ENCODE measurements at regions not wholly inside any gene's neighbourhood (a gene's known extent, or its start where the extent isn't known, plus 50 kb on each side); places are given as distances from the start of the nearest gene placed in this dataset.

DNA sequence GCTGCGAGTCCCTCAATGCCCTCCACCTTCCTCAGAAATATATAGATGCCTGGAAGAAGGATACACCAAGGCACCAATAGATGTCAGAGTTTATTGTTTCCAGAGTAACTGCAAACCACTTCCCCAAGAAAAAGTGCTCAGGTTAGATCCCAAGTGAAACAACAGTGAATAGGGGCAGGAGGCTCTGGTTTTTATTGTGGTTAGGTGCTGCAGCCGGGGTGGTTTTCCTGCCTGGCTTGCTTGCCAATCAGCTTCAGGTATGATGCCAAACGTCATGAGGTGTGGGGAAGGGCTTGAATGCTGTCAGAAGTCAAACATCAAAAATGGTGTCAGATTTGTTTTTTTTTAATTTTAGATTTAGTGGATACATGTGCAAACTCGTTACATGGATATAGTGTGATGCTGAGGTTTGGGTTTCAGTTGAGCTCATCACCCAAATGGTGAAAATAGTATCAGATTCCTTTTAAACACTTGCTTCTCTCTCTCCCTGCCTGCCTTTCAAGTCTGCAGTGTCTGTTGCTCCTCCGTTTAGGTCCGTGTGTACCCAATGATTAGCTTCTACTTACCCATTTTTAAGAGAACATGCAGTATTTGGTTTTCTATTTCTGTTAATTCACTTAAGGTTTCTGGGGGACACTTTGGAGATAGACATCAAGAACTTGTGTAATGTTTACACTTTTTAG lies 1317.0 kb downstream of the MRPL39 start:
- no peak overlapping the region; the same call in 1 of the 2 replicates for H3K4me2 ChIP-seq
- no peaks in the 10 kb centered on the region for H4K20me1 ChIP-seq
- no peak overlapping the region for H3K4me3 ChIP-seq
- no peaks in the 10 kb centered on the region for H3K36me3 ChIP-seq
- H3K27me3 ChIP-seq: no peaks in the 10 kb centered on the region
- H3K4me1 ChIP-seq: peaks cover 5% of the 10 kb centered on the region
- TF ChIP-seq Cebpa-rat (IDR thresholded peaks at IDR 0.05): no peak
- H3K9me3 ChIP-seq: no peaks in the 10 kb centered on the region
- H3K9ac ChIP-seq: no peak overlapping the region
- H3K27ac ChIP-seq: no peak overlapping the region

DNA sequence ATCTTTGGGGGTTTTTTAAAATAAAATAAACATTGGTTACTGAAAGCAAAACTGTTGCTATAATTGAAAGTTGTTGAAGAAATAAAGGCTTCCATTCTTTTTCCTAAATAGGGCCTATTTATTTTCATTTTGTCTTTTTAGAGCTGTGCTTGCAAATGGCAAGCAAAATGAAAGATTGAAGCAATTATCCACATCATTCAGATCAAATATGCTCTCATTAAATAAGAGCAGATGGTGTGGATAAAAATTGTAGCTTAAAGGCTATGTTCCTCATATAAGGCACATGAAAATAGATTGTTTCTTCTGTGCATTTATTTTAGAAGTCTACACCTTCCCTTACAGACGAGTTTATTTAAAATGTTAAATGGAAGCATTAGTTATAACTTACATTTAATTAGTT lies 1317.7 kb downstream of the MRPL39 start:
- Histone ChIP-seq H3K27ac (no peak overlapping the region), H3K4me2 (no peak overlapping the region), H3K9me3 (no peaks in the 10 kb centered on the region), H3K4me3 (no peak overlapping the region), H3K4me1 (peaks cover 5% of the 10 kb centered on the region), H3K9ac (no peak overlapping the region), H3K27me3 (no peaks in the 10 kb centered on the region), H3K36me3 (no peaks in the 10 kb centered on the region), H4K20me1 (no peaks in the 10 kb centered on the region)
- no peak for TF ChIP-seq Cebpa-rat (IDR thresholded peaks at IDR 0.05)

DNA sequence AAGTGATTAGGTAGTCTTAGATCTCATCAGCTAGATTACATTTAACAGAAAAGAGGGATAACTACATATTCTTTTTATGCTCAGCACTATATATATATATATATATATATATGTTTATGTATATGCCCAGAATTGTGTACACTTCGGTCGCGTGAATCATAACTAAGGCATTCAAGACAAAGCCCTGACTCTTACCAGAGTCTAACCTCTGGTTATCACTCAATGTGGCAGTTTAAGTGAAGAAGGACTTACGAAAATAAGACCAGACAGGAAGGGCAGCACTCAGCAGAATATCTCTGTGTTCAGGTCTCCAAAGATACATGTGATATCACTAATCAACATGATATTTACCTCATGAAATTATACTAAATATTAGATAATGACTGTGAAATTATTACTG lies 1326.7 kb downstream of the MRPL39 start:
- H3K27me3 ChIP-seq: no peaks in the 10 kb centered on the region
- H3K4me3 ChIP-seq: no peak overlapping the region
- no peaks in the 10 kb centered on the region for H3K4me1 ChIP-seq
- no peaks in the 10 kb centered on the region for H3K36me3 ChIP-seq
- H3K9me3 ChIP-seq: no peaks in the 10 kb centered on the region
- no peak for TF ChIP-seq Cebpa-rat (IDR thresholded peaks at IDR 0.05)
- H3K9ac ChIP-seq: no peak overlapping the region
- no peaks in the 10 kb centered on the region for H4K20me1 ChIP-seq
- no peak overlapping the region for H3K27ac ChIP-seq
- H3K4me2 ChIP-seq: no peak overlapping the region

DNA sequence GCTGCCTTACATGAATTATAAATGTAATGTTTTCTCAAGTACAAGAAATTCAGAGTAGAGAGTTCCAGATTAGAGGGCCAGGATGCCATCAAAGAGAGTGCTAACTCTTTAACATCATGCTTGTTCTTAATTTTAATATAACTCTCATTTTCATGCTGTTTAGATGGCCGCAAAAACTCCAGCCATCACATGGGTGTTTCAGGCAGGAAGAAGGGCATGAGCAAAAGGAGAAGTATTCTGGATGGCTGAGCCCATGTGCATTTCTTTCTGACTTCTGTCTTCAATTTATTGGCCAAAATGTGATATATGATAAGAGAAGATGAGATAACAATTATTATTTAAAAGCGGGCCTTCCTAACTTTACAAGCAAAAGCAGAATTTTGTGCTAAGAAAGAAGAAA lies 1328.6 kb downstream of the MRPL39 start:
- Histone ChIP-seq H3K4me1 (no peaks in the 10 kb centered on the region), H3K9ac (no peak overlapping the region), H4K20me1 (no peaks in the 10 kb centered on the region), H3K27me3 (no peaks in the 10 kb centered on the region), H3K9me3 (no peaks in the 10 kb centered on the region), H3K4me2 (no peak overlapping the region), H3K27ac (no peak overlapping the region), H3K4me3 (no peak overlapping the region), H3K36me3 (no peaks in the 10 kb centered on the region)
- no peak for TF ChIP-seq Cebpa-rat (IDR thresholded peaks at IDR 0.05)

DNA sequence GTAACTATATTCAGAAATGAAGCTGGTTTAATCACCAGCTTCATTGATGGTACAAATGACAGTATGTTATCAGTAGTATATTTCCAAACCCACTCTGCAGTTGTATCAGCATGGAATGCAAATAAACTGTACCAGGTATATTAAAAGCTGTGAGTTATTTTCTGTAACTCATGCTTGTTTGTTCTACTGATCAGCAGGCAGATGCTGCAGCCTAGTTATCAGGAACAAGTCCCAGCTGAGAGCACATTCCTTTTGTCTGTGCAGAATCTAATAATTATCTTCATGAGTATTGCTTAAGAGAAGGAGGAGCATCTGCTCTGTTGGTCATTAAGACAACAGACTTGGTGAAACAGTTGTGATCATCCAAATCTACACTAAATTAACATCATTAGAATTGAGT lies 1331.1 kb downstream of the MRPL39 start:
- no peaks in the 10 kb centered on the region for H3K27me3 ChIP-seq
- H3K36me3 ChIP-seq: no peaks in the 10 kb centered on the region
- H3K4me3 ChIP-seq: no peak overlapping the region
- H3K27ac ChIP-seq: no peak overlapping the region
- H3K4me1 ChIP-seq: no peaks in the 10 kb centered on the region
- no peak overlapping the region for H3K9ac ChIP-seq
- no peak overlapping the region for H3K4me2 ChIP-seq
- no peaks in the 10 kb centered on the region for H4K20me1 ChIP-seq
- TF ChIP-seq Cebpa-rat (IDR thresholded peaks at IDR 0.05): no peak
- no peaks in the 10 kb centered on the region for H3K9me3 ChIP-seq

DNA sequence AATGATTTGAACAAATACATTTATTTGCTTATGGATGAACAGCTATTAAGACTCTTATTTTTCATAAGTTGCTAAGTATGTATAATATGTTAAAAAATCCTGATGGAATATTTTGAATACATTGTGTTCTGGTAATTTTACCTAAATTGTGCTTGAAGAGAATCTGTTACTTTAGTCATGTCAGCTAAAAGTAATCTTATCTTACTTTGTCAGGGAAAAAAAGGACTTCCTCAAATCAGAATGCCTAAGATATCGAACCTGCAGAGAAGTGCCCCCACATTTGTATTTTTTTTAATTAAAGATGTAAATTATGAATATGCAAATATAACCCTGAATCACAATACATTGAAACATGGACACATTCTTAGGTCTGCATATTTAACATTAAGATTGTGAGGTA lies 1331.7 kb downstream of the MRPL39 start:
- TF ChIP-seq Cebpa-rat (IDR thresholded peaks at IDR 0.05): no peak

DNA sequence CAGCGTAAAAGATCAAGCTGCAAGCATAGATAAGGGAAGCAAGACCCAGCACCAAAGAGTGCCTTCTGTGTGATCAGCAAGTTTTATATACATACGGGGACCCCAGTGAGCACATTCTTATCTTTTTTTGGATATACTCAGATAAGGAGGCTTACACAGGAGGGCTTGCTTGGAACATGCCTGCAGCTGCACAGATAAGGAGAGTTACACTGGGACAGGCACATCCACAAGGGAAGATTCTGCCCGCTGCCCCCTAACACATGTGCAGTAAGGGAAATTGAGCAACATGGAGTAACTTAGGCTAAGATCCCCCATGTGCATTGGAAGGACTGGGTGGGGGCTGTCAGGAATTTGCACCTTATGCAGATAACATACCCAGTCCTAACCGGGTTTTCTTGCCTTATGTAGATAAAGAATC lies 1334.8 kb downstream of the MRPL39 start:
- no peak overlapping the region for H3K9ac ChIP-seq

More for the DNA sequence above, 1331.7 kb downstream of the MRPL39 start:
- H3K36me3 ChIP-seq: no peaks in the 10 kb centered on the region
- no peaks in the 10 kb centered on the region for H3K27me3 ChIP-seq
- no peaks in the 10 kb centered on the region for H4K20me1 ChIP-seq
- no peaks in the 10 kb centered on the region for H3K4me1 ChIP-seq
- no peak overlapping the region for H3K9ac ChIP-seq
- H3K9me3 ChIP-seq: no peaks in the 10 kb centered on the region
- no peak overlapping the region for H3K27ac ChIP-seq
- no peak overlapping the region for H3K4me3 ChIP-seq
- no peak overlapping the region for H3K4me2 ChIP-seq

DNA sequence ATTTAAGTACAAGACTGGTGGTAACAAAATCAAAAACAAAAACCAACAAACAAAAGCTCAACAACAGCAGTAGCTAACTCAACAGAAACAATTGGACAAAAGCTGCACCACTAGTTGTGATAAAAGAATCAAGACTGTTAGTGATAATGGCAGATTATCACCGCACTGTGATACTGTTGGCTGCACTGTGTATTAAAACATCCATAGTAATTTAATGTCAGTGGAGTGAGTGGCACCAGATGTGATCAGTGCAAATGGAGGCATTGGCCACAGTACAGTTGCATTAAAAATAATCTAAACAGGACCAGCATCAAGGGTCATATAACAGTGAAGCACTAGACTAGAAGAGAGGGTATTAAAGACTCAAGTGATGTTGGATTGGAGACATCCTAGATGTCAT lies 1341.3 kb downstream of the MRPL39 start:
- Histone ChIP-seq H3K4me2 (no peak overlapping the region), H3K9ac (no peak overlapping the region), H3K36me3 (no peaks in the 10 kb centered on the region), H3K4me3 (no peak overlapping the region), H4K20me1 (no peaks in the 10 kb centered on the region), H3K27ac (no peak overlapping the region), H3K27me3 (no peaks in the 10 kb centered on the region), H3K9me3 (no peaks in the 10 kb centered on the region), H3K4me1 (no peaks in the 10 kb centered on the region)
- no peak for TF ChIP-seq Cebpa-rat (IDR thresholded peaks at IDR 0.05)

More for the DNA sequence above, 1334.8 kb downstream of the MRPL39 start:
- Histone ChIP-seq H3K4me3 (no peak overlapping the region), H3K36me3 (no peaks in the 10 kb centered on the region), H3K4me2 (no peak overlapping the region), H4K20me1 (no peaks in the 10 kb centered on the region), H3K27me3 (no peaks in the 10 kb centered on the region), H3K9me3 (no peaks in the 10 kb centered on the region), H3K27ac (no peak overlapping the region), H3K4me1 (no peaks in the 10 kb centered on the region)
- TF ChIP-seq Cebpa-rat (IDR thresholded peaks at IDR 0.05): no peak

DNA sequence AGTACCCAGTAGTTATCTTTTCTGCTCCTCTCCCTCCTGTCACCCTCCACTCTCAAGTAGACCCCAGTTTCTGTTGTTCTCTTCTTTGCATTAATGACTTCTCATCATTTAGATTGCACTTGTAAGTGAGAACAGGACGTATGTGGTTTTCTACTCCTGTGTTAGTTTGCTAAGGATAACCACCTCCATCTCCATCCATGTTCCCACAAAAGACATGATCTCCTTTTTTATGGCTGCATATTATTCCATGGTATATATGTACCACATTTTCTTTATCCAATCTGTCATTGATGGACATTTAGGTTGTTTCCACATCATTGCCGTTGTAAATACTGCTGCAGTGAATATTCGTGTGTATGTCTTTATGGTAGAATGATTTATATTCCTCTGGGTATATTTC lies 1346.5 kb downstream of the MRPL39 start:
- Histone ChIP-seq H3K4me2 (no peak overlapping the region), H3K27me3 (no peaks in the 10 kb centered on the region), H3K9ac (no peak overlapping the region), H3K27ac (no peak overlapping the region), H3K9me3 (no peaks in the 10 kb centered on the region), H4K20me1 (no peaks in the 10 kb centered on the region), H3K36me3 (no peaks in the 10 kb centered on the region), H3K4me3 (no peak overlapping the region), H3K4me1 (no peaks in the 10 kb centered on the region)
- no peak for TF ChIP-seq Cebpa-rat (IDR thresholded peaks at IDR 0.05)

DNA sequence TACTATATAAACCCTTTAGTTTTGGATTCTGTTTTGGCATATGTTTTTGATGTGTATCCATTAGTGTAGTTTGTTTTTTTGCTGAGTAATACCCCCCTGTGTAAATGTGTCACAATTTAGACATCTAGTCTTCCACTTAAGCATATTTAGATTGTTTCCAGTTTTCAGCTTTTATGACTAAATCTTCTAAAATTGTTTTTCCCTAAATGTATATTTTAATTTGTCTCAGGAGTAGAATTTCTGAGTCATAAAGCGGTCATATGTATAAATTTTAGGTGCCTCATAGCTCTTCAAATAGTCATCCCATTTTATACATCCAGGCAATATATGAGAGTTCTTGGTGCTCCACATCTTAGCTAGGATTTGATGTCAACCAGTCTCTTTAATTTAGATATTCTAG lies 1348.0 kb downstream of the MRPL39 start:
- H4K20me1 ChIP-seq: no peaks in the 10 kb centered on the region
- no peak overlapping the region for H3K4me2 ChIP-seq
- no peaks in the 10 kb centered on the region for H3K27me3 ChIP-seq
- TF ChIP-seq Cebpa-rat (IDR thresholded peaks at IDR 0.05): no peak
- H3K4me3 ChIP-seq: no peak overlapping the region
- H3K36me3 ChIP-seq: no peaks in the 10 kb centered on the region
- no peaks in the 10 kb centered on the region for H3K9me3 ChIP-seq
- no peaks in the 10 kb centered on the region for H3K4me1 ChIP-seq
- H3K27ac ChIP-seq: no peak overlapping the region
- no peak overlapping the region for H3K9ac ChIP-seq

DNA sequence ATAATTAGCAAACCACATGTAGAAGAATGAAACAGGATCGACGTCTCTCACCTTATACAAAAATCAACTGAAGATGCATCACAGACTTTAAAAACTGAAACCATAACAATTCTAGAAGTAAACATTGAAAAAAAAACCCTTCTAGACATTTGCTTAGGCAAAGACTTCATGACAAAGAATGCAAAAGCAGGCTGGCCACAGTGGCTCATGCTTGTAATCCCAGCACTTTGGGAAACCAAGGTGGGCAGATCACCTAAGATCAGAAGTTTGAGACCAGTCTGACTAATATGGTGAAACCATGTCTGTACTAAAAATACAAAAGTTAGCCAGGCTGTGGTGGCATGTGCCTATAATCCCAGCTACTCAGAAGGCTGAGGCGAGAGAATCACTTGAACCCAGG lies 1351.7 kb downstream of the MRPL39 start:
- Histone ChIP-seq H3K27ac (no peak overlapping the region), H3K9me3 (no peaks in the 10 kb centered on the region), H4K20me1 (no peaks in the 10 kb centered on the region), H3K36me3 (no peaks in the 10 kb centered on the region), H3K9ac (no peak overlapping the region), H3K4me3 (no peak overlapping the region), H3K4me1 (no peaks in the 10 kb centered on the region), H3K4me2 (no peak overlapping the region), H3K27me3 (no peaks in the 10 kb centered on the region)
- no peak for TF ChIP-seq Cebpa-rat (IDR thresholded peaks at IDR 0.05)
